Suprapubic skin (tissue), 3 donors: ENCODE measurements at regions not wholly inside any gene's neighbourhood (a gene's known extent, or its start where the extent isn't known, plus 50 kb on each side); places are given as distances from the start of the nearest gene placed in this dataset.

Experiments used
- CTCF ChIP-seq, 2 donors: fragments of 200-600 bp in 1 of 2; fragments of 450-650 bp in 1 of 2; sonication (generic) in 1 of 2; IDR thresholded peaks; one replicate each; pipeline ENCODE4 v1.5.1; 2016 to 2019; ENCODE audit warnings: antibody characterized with exemption in 2 of 2, mild to moderate bottlenecking in 1 of 2, moderate library complexity in 1 of 2
- EP300 ChIP-seq: sonication (generic); formaldehyde crosslinking; IDR thresholded peaks from one replicate; pipeline ENCODE4 v1.6.1; 2017; ENCODE audit warnings: antibody characterized with exemption
- POLR2A ChIP-seq, 2 donors: fragments of 450-650 bp; IDR thresholded peaks; one replicate each; pipeline ENCODE4 v1.6.1; 2017; ENCODE audit warnings: antibody characterized with exemption in 2 of 2, mild to moderate bottlenecking in 2 of 2, moderate library complexity in 2 of 2

GRCh38 chr6:84867521-84867920 is 103.1 kb upstream of the TBX18 start:
- no peak for TF ChIP-seq CTCF (IDR thresholded peaks at IDR 0.05)
- no peak for TF ChIP-seq POLR2A (IDR thresholded peaks at IDR 0.05)
- no peak for TF ChIP-seq EP300
